HEK293 (cell line): ENCODE measurements at regions not wholly inside any gene's neighbourhood (a gene's known extent, or its start where the extent isn't known, plus 50 kb on each side); places are given as distances from the start of the nearest gene placed in this dataset.

Experiments
- CTCF ChIP-seq: fragments of 450-650 bp; formaldehyde crosslinking; IDR thresholded peaks from 2 replicates; pipeline ENCODE4 v1.5.1; 2016; ENCODE audit warnings: missing biosample characterization, missing genetic modification characterization
- ZNF558 ChIP-seq: fragments of 450-650 bp; formaldehyde crosslinking; IDR thresholded peaks from 2 replicates; pipeline ENCODE4 v1.5.1; 2016; ENCODE audit warnings: missing biosample characterization, missing genetic modification characterization
- TF ChIP-seq, protein P1 (sequence below): fragments of 450-650 bp; formaldehyde crosslinking; IDR thresholded peaks from 2 replicates; pipeline ENCODE4 v1.5.1; 2016; ENCODE audit warnings: missing biosample characterization, missing genetic modification characterization

DNA sequence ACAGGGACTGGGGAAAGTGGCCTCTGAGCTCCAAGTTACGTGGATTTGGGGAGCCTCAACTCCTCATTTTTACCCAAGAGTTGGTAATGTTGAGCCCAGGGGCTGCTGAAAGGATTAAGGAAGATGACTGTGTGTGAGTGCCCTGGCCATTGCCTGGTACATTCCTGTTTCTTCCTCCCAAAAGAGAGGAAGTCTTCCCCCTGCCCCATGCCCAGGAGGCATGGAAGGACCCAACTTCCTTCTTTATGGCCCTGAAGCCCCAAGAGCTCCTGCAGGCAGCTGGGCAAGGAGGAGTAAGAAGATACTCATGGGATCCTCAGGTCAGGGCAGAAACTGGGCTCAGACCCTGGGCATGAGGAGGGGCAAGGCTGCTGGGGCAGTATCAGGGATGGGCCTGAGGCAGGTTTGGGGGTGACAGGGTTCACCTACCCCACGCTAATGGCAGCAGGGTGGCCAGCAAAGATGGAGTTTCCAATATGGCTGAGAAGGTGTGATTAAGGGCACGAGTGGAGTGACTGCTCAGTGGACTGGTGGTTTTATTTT lies 118.3 kb upstream of the MVB12B start:
- TF ChIP-seq CTCF (tag by site-specific recombination), result no peak
- no peak for TF ChIP-seq ZNF558 (tag by site-specific recombination)
- TF ChIP-seq, protein P1, sequence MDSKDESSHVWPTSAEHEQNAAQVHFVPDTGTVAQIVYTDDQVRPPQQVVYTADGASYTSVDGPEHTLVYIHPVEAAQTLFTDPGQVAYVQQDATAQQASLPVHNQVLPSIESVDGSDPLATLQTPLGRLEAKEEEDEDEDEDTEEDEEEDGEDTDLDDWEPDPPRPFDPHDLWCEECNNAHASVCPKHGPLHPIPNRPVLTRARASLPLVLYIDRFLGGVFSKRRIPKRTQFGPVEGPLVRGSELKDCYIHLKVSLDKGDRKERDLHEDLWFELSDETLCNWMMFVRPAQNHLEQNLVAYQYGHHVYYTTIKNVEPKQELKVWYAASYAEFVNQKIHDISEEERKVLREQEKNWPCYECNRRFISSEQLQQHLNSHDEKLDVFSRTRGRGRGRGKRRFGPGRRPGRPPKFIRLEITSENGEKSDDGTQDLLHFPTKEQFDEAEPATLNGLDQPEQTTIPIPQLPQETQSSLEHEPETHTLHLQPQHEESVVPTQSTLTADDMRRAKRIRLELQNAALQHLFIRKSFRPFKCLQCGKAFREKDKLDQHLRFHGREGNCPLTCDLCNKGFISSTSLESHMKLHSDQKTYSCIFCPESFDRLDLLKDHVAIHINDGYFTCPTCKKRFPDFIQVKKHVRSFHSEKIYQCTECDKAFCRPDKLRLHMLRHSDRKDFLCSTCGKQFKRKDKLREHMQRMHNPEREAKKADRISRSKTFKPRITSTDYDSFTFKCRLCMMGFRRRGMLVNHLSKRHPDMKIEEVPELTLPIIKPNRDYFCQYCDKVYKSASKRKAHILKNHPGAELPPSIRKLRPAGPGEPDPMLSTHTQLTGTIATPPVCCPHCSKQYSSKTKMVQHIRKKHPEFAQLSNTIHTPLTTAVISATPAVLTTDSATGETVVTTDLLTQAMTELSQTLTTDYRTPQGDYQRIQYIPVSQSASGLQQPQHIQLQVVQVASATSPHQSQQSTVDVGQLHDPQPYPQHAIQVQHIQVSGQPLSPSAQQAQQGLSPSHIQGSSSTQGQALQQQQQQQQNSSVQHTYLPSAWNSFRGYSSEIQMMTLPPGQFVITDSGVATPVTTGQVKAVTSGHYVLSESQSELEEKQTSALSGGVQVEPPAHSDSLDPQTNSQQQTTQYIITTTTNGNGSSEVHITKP (tag by site-specific recombination), result no peak
